ENCODE measurements at regions not wholly inside any gene's neighbourhood (a gene's known extent, or its start where the extent isn't known, plus 50 kb on each side); places are given as distances from the start of the nearest gene placed in this dataset.

DNA sequence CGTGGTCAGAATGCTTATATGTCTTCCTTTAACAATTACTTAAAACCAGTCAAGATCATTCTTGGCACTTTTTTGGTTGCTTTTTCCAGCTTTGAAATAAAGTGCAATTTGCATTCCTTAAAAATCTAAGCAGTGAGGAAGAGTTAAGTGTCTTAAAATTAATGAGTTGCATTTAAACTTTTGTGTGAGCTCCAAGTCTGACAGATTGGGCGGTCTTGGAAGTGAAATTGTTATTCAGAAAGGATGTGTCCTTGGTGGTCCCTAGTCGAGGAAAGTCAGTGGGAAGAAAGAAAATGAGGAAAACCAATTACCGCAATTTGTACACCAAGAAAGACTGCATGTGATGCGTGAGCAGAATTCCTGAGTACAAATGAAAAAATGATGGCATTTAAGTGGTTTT, 132.5 kb downstream of the HHIPL2 start:
- DNase-seq: no peak

DNA sequence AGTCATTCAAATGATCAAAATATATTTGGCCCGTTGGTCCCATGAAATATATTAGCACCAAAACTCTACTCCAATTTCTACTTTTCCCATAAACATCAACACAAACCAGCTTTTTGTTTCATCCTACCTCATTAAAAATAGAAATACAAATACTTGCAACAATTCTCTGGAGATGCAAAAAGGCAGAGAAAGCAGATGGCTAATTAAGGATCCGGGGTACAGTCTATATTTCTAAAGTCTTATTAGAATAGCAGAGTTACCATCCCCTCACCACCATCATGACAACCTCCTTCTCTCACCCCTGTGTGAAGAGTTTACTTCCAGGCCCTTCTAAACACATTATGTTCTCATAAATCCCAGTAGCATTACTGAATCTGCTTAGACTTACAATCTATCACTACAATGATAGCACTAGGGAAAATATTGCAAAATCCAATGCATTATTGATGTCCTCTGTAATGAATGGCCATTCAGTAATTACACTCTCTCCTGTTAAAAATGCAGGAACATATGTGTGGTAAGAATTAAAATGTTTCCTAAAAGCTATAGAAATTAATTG, 133.8 kb downstream of the HHIPL2 start:
- no peak for DNase-seq

DNA sequence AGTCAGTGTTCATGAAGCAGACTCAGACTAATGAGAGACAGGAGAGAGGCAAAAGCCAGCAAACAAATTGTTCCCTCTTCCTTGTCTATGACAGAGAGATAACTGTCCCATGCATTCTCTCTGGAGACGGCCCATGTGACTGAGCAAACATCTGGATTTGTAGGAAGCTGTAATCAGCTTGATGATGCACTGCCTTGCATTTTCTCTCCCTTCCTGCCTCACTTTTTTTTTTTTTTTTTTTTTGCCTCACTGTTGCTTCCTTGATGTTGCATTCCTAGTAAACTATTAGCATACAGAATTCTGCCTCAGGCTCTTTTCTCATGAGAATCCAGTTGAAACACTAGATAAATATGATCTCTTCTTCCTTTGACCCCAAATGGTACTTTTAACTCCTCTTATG, 134.5 kb downstream of the HHIPL2 start:
- DNase-seq: peak; percentile 9

DNA sequence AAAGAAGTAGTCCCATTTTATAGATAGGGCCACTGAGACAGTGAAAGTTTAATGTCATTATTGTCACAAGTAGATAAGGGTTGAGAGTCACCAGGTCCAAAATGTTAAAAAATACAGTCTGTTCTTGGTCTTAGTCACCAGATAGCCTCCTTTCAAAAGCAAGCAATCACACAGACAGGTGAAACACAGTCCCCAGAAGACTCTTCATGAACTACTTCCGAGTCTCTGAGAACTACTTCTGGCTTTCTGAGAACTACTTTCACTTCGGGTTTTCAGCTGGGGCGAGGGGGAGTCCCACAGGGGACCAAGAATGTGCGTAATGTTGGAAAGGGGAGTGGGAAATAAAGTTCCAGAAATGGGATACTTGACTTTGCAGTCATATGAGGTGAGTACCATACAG, 143.2 kb downstream of the HHIPL2 start:
- DNase-seq: no peak

DNA sequence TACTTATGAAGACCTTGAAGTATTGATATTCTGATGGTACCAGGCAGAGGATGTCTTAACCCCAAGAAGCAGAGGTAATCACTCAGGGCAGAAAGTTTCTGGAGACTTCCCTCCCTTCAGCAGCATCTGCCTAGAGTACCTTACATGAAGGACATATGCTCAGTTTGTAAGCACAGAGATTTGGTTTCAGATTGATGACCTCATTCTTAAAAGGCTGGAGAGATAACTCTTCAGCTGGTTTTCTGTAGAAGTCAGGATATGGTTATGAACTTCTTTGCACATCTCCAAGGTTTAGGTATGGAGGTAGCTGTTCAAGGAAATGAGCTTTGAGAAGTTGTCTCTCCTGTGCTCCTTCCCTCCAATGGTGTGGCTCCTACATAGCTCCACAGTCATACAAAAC, 148.7 kb downstream of the HHIPL2 start:
- DNase-seq: no peak

DNA sequence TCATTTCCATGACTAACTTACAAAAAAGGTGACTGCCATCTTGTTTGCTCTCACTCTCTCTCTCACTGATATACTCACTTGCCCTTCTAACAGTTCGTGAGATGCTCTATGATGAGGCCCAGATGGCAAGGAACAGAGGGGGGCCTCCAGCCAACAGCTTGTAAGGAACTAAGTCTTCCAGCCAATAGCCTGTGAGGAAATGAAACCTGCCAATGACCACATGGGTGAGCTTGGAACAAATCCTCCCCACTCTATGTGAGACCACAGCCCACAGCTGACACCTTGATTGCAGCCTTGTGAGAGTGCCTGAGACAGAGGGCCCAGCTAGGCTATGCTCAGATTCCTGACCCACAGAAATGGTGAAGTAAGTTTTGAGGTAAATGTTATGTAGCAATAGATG, 153.7 kb downstream of the HHIPL2 start:
- DNase-seq: no peak

DNA sequence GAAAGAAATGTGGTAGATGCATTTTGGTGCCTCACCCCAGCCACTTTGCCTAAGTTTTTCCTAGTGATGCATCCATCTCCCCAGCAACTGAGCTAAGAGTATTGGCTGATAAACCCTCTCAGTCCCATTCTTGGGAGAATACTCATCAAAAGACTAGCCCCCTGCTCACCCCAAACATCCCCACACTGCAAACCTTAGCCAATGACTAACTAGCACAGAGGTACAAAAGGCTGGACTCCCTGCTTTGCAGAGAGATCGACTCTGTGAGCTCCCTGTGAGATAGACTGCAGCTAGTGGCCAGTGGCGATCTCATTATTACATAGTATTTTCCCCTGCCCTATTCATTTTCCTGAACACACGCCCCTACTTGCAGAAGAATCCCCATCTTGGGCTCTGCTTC, 155.3 kb downstream of the HHIPL2 start:
- peak; percentile 76 for DNase-seq

DNA sequence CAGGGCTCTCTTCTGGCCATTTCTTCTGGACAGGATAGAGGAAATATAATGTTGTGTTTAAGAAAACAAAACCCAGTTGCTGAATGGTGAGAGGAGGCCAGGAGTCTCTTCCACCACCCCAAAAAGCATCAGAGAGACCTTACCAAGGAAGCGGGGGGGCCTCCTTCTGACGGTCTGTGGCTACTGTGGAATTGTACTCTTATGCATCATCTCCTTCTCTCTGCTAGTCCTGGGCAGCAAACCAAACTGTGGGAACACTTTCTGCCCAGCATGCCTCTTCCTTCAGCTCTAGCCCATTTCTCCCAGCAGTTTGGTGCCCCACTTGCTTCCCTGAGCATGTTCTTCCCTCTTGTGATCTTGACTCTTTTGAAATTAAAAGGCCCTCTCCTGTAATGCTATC, 157.7 kb downstream of the HHIPL2 start:
- DNase-seq: peak; percentile 69

DNA sequence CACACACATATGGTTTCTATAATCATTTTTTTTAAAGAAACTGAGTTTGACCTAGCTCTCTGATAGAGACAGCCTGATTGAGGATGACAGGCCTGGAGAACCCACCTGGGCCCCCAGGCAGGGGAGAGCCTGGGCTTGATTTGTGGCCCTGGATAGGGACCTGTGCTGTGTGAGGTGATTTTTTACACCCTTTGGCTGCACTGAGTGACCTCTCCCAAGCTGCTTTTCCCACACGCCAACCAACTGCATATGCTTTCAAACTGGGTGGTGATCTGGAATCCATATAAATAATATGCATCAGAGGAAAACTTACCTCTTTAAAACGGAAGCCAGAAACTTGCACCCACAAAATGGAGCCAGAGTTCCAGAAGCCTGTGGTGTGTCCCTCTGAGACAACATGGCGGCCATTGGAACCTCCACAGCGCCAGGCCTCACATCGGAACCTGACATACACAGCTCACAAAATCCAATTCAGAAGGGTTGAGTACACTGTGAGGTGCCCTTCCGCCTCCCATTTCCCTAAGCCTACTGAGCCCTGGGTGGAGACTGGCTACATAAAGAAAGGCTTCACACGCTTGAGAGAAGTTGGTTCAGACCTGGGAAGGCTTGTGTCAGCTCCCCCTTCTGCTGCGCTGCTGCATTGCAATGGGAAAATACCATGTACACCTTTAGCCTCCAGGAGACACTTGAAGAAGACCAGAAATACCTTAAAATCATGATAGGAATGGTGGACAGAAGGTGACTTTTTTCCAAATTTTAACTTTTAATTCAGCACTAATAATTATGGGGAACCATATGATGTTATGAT, 160.7 kb downstream of the HHIPL2 start:
- no peak for DNase-seq

DNA sequence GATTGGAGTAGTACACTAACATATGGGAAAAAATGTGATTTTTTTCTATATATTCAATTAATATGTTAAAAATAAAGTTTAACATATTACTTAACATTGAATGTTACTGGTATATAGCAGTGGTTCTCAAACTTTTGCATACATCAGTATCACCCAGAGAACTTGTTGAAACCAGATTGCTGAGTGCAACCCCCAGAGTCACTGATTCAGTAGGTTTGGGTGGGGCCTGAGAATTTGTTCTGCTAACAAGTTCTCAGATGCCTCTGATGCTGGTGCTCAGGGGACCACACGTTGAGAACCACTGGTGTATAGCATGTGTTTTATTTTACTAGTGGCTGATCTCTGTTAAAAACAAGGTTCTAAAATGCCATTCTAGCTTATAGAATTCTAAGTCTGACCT, 161.9 kb downstream of the HHIPL2 start:
- DNase-seq: no peak

DNA sequence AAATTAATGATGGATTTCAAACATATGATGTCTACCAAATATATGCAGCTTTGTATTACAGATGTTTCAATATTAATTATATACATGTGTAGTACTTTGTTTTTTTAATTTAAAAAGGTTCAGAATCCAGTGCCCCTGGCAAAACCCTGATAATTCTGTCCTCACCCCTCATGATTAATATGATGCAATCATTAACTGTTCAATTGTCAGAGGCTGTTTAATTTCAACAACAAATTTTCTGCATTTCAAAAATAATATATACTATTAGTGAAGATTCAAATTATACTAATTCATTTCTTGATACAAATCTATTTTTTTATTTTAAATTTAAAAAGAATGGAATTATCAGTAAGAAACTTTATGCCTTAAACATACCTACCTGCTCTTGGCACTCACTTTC, 162.6 kb downstream of the HHIPL2 start:
- DNase-seq: no peak

DNA sequence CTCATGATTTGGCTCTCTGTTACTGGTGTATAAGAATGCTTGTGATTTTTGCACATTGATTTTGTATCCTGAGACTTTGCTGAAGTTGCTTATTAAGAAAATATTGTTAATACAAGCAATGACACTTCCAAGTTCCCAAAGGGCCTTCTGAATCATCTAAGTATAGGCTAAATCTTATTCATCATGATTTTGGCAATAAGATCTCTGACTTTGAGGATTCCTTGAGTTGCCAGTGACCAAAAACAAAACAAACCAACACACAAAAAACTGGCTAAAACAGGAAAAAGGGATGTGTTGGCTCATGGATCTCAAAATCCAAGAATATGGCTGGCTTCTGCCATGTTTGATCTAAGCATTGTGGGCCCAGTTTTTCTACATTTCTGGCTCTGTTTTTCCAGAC, 163.4 kb downstream of the HHIPL2 start:
- DNase-seq: peak; percentile 66

DNA sequence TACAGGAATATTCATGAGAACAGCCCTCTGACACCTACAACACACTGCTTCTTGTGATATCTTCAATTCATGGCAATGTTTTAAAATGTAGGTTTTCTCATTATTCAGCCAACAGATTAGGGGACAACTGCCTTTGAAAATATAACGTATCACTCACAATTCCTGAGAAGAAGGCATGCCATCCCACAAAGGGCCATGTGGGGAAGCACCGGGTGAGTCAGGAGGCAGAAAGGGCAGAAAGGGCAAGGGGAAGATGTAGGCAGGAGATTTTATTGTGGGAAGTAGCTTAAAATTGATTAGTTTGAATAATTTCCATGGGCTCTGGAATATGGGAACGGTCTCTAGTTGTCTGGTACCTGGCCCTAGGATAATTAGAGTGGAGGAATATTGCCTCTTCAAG, 165.7 kb downstream of the HHIPL2 start:
- no peak for DNase-seq

DNA sequence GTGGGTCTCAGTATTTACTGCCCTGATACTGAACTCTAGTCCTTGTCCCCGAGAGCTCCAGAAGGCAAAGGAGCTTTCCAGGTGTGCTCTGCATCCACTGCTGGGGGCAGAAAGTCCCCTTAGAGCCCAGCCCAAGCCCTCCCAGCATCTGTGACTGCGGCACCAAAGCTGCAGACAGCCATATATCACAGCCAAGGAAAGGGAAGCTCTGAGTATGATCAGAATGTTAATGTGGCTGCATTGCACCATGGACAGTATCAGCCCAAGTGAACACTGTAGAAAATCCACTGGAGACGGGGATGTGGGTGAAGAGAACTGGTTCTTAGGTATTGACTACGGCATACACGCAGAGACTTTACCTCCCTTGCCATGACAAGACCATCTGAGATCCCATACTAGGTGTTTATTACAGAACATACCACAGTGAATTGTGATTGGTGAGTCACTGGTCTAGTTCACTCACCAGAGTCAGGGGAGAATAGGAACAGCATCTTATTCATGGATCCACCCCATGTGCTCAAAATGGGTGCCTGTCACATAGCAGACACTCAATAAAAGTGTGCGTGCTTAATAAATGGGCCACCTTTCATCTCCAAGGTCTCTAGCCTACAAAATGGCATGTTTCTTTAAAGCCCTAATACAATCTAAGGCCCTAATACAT, 170.3 kb downstream of the HHIPL2 start:
- DNase-seq: no peak

DNA sequence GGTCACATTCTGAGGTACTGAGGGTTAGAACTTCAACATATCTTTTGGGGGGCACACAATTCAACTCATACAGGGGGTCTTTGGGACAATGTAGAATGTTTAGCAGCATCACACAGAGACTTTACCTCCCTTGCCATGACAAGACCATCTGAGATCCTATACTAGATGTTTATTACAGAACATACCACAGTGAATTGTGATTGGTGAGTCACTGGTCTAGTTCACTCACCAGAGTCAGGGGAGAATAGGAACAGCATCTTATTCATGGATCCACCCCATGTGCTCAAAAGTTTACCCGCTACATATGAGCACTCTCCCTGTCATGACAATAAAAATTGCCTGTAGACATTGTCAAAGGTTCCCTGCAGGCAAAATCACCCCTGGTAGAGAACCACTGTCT, 171.1 kb downstream of the HHIPL2 start:
- peak; percentile 52 for DNase-seq

DNA sequence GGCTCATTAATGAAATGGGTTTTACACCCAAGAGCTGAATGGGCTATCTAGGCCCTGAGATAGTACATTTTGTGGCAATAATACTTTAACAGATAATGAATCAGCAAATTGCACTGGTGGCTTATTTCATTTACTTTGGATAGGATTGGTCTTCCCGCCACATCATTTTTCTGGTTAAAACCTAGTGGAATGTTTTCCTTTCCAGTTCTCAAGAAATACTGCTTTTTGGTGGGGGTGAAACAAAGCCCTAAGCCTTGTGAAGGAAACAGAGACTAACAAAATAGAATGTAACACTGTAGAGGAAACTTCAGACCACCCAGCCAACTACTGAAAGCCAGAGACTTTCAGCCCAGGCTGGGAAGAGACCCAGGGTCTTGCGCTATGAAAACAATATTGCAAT, 172.2 kb downstream of the HHIPL2 start:
- peak; percentile 88 for DNase-seq

DNA sequence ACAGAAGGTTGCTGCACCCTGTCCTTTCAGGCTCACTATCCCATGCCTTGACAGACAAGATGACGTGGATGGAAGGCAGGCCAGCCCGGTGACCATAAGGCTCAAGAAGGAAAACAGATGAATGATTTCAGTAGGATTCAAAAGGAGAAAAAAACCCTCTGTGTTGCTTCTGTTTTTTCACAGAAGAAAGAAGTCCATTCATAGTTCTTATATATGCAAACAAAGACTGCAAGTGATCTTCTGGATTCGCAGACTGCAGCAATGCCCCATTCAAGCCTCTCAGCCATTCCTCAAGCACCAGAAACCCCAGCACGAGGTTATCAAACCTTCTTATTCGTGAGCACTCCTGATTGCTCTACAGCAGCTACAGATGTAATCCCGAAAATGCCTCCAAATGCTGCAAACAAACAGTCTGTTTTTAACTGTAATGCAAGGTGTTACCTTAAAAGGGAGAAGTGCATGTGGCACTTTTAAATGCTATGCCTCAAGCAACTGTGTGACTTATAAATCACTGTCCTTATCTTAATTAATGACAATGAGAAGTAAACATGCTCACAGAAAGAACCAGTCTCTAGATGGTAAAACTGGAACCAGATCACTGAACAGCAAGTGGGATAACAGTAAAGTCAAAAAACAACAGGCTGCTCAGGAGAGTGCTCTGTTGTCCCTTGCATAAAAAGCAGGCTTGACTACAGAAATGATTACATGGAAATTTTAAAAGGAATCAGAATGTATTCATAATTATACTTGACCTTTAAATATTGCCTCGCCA, 173.9 kb downstream of the HHIPL2 start:
- DNase-seq: no peak

DNA sequence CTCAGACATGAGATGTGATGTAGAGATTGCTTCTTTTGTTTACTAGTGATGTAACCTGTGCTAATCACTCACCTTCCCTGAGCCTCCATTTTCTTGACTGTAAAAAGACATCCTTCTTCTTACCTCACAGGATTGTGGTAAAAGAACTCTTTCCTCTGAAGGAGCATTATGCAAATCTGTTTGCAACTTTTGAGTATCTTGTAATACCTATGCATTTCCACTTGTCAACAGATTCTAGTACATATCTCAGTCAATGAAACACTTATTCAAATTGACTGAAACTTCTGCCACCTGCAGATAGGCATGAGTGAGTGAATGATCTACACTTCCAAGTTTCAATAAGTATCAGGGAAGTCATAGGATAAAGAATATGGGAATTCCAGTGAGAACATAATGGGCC, 174.7 kb downstream of the HHIPL2 start:
- DNase-seq: no peak

DNA sequence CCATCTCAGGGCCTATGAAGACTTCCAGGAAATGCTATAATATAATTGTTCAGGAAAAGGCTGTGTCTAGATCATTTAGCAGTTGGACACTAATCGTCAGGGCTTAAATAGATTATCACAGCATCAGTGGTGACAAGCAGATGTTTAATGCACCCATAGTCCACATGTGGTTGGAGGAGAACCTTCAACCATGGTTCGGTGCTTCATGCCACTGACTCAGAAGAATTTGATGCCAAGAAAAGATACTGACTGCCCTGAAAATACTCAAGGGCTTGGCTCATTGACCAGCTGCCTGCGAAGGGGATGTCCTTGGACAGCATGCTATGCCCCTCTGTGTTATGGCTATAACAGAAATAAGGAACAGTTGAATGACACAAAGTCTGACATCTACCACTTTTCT, 175.7 kb downstream of the HHIPL2 start:
- peak; percentile 70 for DNase-seq

DNA sequence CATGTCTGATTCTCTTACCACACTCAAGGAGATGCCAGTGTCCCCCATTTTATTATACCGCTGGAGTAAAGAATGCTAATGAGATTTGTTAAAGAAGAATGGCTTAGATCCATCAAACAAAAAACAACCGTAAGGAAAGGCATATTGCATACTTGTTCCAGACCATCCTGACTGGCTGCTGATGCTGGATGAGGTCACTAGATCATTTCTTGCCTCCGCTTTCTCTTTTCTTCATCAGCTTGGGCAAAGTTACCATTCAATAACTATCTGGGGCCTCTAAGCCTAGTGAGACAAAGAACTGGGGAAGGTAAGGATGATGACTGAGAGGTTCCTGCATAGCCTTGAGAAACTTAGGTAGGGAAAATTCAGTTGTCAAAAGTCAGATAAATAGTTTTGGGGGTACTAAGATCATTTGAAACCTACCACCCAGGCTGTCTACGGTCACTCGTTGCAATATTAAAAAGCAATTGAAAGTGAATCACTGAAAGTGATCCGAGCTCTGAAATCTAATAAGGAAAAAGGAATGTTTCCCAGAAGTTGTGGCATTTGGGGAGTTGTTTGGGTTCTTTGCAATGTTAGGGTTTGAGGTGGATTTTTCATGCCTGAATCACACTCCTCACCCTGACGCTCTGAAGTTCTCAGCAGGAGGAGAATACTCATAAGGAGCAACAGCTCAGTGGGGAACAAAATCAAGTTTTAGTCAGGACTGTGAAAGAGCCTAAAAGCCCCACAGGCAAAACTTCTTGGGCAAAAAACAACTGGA, 176.8 kb downstream of the HHIPL2 start:
- peak; percentile 99 for DNase-seq

DNA sequence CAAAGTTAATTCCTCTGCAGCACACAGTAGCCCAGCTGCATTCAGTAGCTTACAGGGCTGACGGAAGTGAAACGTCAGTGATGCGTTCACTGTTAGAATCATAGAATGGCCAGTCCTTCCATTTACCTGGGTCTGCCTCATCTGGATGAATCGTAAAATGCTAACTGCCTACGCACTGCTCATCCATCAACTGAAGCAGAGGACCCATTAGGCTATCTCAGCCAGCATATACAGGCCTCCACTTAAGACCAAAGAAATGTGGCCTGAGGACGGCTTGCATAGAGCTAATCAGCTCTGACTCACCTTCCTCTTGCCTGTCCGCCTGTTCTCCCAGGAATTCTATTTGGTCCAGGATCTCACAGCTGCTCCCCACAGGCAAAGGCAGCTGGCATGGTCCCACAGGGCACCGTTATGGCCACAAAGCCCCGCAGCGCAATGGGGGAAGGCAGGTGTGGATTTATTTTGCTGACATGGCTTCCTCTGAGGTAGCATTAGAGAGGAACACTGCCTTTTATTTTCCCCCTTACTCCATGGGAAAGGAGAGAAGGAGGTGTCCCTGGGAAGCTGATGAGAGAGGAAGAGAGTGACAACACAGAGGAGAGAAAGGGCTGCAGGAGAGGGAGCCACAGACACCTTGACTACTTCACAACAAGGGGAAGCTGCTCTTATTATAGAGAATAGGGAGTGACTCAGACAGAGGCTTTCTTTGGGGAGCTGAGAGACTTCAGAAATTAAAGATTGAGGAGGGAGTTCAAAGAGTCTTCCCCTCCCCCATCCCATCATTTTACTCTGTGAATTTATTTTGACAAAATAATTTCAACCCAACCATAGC, 177.6 kb downstream of the HHIPL2 start:
- DNase-seq: peak; percentile 92

DNA sequence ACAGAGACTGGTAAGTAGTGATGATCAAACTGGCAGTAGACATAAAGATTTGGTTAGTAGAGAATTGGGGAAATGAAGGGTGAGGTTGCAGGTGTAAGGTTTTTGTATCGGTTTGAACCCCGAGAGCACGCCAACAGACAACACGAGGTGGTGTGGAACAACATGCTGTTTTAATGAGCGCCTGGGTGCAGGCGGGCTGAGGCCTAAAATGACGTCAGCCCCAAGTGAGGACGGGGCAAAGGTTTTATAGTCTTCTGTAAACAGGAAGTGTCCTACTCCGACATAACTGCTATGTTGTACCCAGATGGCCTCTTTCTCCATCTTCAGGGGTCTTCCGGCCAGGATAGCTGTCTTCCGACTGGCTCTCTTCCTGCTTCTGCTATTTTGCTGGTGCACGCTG, 178.8 kb downstream of the HHIPL2 start:
- no peak for DNase-seq

Measured in fibroblast of skin of back (primary cell).